HEK293 (cell line): ENCODE measurements at regions not wholly inside any gene's neighbourhood (a gene's known extent, or its start where the extent isn't known, plus 50 kb on each side); places are given as distances from the start of the nearest gene placed in this dataset.

Source experiments
- CTCF ChIA-PET: fragments of 350-600 bp; formaldehyde crosslinking; extraction: SDS; loops from one replicate; lab custom pipeline; 2021; ENCODE audit warnings: antibody characterized with exemption; lab: Yijun Ruan, JAX
- POLR2A ChIA-PET: fragments of 300-600 bp; formaldehyde crosslinking; extraction: SDS; loops from one replicate; lab custom pipeline; 2020; ENCODE audit warnings: antibody characterized with exemption, inconsistent platforms; lab: Yijun Ruan, JAX
- H3K27ac ChIP-seq: fragments of 200-500 bp; sonication (Bioruptor generic); 2 replicates; pipeline ENCODE4 v1.5.1; 2014; ENCODE audit warnings: low read depth, low read length, control low read depth, inconsistent platforms; ENCODE audit errors: extremely low read depth
- H3K36me3 ChIP-seq, 2 experiments: fragments of 200-500 bp in 1 of 2; sonication (Bioruptor generic) in 1 of 2; 1 replicate in 1 of 2; 2 replicates in 1 of 2; pipeline ENCODE4 v1.5.1; 2014 to 2017; ENCODE audit warnings: inconsistent platforms in 2 of 2, low read length in 2 of 2; ENCODE audit not compliant: control insufficient read depth in 2 of 2, insufficient read depth in 1 of 2
- H3K4me1 ChIP-seq: fragments of 200-500 bp; sonication (Bioruptor generic); 2 replicates; pipeline ENCODE4 v1.5.1; 2014; ENCODE audit warnings: mild to moderate bottlenecking, low read length, inconsistent platforms; ENCODE audit not compliant: control insufficient read depth, insufficient read depth
- H3K4me3 ChIP-seq: 2 replicates; pipeline ENCODE4 v1.5.1; 2011; ENCODE audit warnings: low read depth, mild to moderate bottlenecking, control low read depth, low read length, moderate library complexity
- H3K9me3 ChIP-seq: fragments of 200-500 bp; sonication (Bioruptor generic); 2 replicates; pipeline ENCODE4 v1.5.1; 2014; ENCODE audit warnings: low read depth, low read length, inconsistent platforms; ENCODE audit not compliant: control insufficient read depth, insufficient read depth
- ELK4 ChIP-seq: IDR thresholded peaks from 2 replicates; pipeline ENCODE4 v1.6.1; 2011; ENCODE audit warnings: mild to moderate bottlenecking, low read depth, low read length, borderline replicate concordance
- FEZF1 ChIP-seq: fragments of 450-650 bp; formaldehyde crosslinking; IDR thresholded peaks from 2 replicates; pipeline ENCODE4 v1.5.1; 2016; ENCODE audit warnings: missing biosample characterization, missing genetic modification characterization
- KLF8 ChIP-seq: fragments of 450-650 bp; formaldehyde crosslinking; IDR thresholded peaks from 2 replicates; pipeline ENCODE4 v1.5.1; 2016; ENCODE audit warnings: missing biosample characterization, missing genetic modification characterization
- RBAK ChIP-seq: fragments of 450-650 bp; formaldehyde crosslinking; IDR thresholded peaks from 2 replicates; pipeline ENCODE4 v1.5.1; 2016; ENCODE audit warnings: missing biosample characterization, missing genetic modification characterization
- ZFP69B ChIP-seq: fragments of 450-650 bp; formaldehyde crosslinking; IDR thresholded peaks from 2 replicates; pipeline ENCODE4 v1.5.1; 2016; ENCODE audit warnings: missing biosample characterization, missing genetic modification characterization
- ZNF155 ChIP-seq: fragments of 450-650 bp; formaldehyde crosslinking; IDR thresholded peaks from 2 replicates; pipeline ENCODE4 v1.5.1; 2016; ENCODE audit warnings: missing biosample characterization, missing genetic modification characterization
- ZNF157 ChIP-seq: fragments of 450-650 bp; formaldehyde crosslinking; IDR thresholded peaks from 2 replicates; pipeline ENCODE4 v1.5.1; 2016; ENCODE audit warnings: missing biosample characterization, missing genetic modification characterization
- ZNF16 ChIP-seq: fragments of 450-650 bp; formaldehyde crosslinking; IDR thresholded peaks from 2 replicates; pipeline ENCODE4 v1.5.1; 2016; ENCODE audit warnings: low read depth, missing biosample characterization, missing genetic modification characterization
- ZNF416 ChIP-seq: fragments of 450-650 bp; formaldehyde crosslinking; IDR thresholded peaks from 2 replicates; pipeline ENCODE4 v1.5.1; 2016; ENCODE audit warnings: missing biosample characterization, missing genetic modification characterization
- ZNF555 ChIP-seq: fragments of 450-650 bp; formaldehyde crosslinking; conservative IDR thresholded peaks from 2 replicates; pipeline ENCODE4 v1.5.1; 2017; ENCODE audit warnings: missing biosample characterization, mild to moderate bottlenecking, missing genetic modification characterization, inconsistent platforms
- ZNF623 ChIP-seq: fragments of 450-650 bp; formaldehyde crosslinking; IDR thresholded peaks from 2 replicates; pipeline ENCODE4 v1.5.1; 2016; ENCODE audit warnings: missing biosample characterization, missing genetic modification characterization
- ZNF624 ChIP-seq: fragments of 450-650 bp; formaldehyde crosslinking; IDR thresholded peaks from 2 replicates; pipeline ENCODE4 v1.5.1; 2017; ENCODE audit warnings: missing biosample characterization, missing genetic modification characterization
- ZNF645 ChIP-seq: fragments of 450-650 bp; formaldehyde crosslinking; IDR thresholded peaks from 2 replicates; pipeline ENCODE4; 2016; ENCODE audit warnings: missing biosample characterization, missing genetic modification characterization
- ZNF677 ChIP-seq: fragments of 450-650 bp; IDR thresholded peaks from 2 replicates; pipeline ENCODE4 v1.5.0; 2018; ENCODE audit warnings: missing biosample characterization, mild to moderate bottlenecking, missing genetic modification characterization, moderate library complexity
- ZNF707 ChIP-seq: fragments of 450-650 bp; formaldehyde crosslinking; IDR thresholded peaks from 2 replicates; pipeline ENCODE4 v1.5.1; 2016; ENCODE audit warnings: missing biosample characterization, missing genetic modification characterization
- TF ChIP-seq, protein P1 (sequence below): fragments of 450-650 bp; formaldehyde crosslinking; IDR thresholded peaks from 2 replicates; pipeline ENCODE4 v1.5.1; 2016; ENCODE audit warnings: missing biosample characterization, missing genetic modification characterization, borderline replicate concordance
- TF ChIP-seq, protein P2 (sequence below): fragments of 450-650 bp; formaldehyde crosslinking; IDR thresholded peaks from 2 replicates; pipeline ENCODE4 v1.5.1; 2016; ENCODE audit warnings: missing biosample characterization, missing genetic modification characterization
- TF ChIP-seq, protein P3 (sequence below): fragments of 450-650 bp; formaldehyde crosslinking; IDR thresholded peaks from 2 replicates; pipeline ENCODE4 v1.5.1; 2016; ENCODE audit warnings: missing biosample characterization, missing genetic modification characterization, borderline replicate concordance

- H3K9me3 ChIP-seq, result no peaks in the 10 kb centered on the region; the same call in 1 of the 2 replicates
- no peak overlapping the region for H3K27ac ChIP-seq
- H3K4me3 ChIP-seq, result no peak overlapping the region
- TF ChIP-seq ZNF16 (tag by site-specific recombination) (no peak), ZNF416 (no peak), ZFP69B (tag by site-specific recombination) (no peak), ZNF623 (tag by site-specific recombination) (no peak), ZNF157 (tag by site-specific recombination) (no peak), ELK4 (no peak), ZNF707 (tag by site-specific recombination) (no peak), KLF8 (tag by site-specific recombination) (no peak), ZNF645 (tag by site-specific recombination) (no peak), ZNF155 (tag by site-specific recombination) (no peak)
- H3K4me1 ChIP-seq, result no peaks in the 10 kb centered on the region
- ChIA-PET CTCF (no interaction called here), POLR2A (no interaction called here)
- no peaks in the 10 kb centered on the region for H3K36me3 ChIP-seq
These were observed 64.1 kb upstream of the MMS22L start for GRCh38 chr6:97347111-97347510.

DNA sequence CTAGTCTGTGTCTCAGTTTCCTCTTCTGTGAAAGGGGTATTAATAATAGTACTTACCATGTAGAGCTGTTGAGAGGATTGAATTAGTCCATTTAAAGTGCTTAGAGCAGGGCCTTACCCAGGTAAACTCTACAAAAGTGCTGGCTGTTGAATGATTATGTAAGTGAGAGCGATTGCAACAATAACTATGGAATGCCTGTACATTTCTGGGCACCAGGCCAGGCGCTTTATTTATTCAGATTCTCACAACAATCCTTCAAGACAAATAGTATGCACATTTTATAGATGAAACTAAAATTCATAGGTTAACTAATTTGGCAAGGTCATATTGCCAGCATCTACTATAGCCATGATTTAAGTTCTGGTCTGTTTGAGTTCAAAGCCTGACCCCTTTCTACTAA lies 78.3 kb upstream of the MMS22L start:
- H3K36me3 ChIP-seq, result no peaks in the 10 kb centered on the region
- H3K9me3 ChIP-seq, result no peaks in the 10 kb centered on the region
- no peak overlapping the region for H3K4me3 ChIP-seq
- POLR2A ChIA-PET, result no interaction called here
- H3K27ac ChIP-seq, result no peak overlapping the region
- CTCF ChIA-PET, result interaction anchor here (3.1 kb wide), 1 partner anchor 32 kb away, joined by 11 read pairs; no protein-coding TSS in a partner anchor
- TF ChIP-seq ZNF555 (tag by site-specific recombination) (no peak), ZNF157 (tag by site-specific recombination) (no peak), RBAK (no peak), ZNF624 (tag by site-specific recombination) (no peak), FEZF1 (tag by site-specific recombination) (no peak), ZNF677 (no peak)
- TF ChIP-seq, protein P1, sequence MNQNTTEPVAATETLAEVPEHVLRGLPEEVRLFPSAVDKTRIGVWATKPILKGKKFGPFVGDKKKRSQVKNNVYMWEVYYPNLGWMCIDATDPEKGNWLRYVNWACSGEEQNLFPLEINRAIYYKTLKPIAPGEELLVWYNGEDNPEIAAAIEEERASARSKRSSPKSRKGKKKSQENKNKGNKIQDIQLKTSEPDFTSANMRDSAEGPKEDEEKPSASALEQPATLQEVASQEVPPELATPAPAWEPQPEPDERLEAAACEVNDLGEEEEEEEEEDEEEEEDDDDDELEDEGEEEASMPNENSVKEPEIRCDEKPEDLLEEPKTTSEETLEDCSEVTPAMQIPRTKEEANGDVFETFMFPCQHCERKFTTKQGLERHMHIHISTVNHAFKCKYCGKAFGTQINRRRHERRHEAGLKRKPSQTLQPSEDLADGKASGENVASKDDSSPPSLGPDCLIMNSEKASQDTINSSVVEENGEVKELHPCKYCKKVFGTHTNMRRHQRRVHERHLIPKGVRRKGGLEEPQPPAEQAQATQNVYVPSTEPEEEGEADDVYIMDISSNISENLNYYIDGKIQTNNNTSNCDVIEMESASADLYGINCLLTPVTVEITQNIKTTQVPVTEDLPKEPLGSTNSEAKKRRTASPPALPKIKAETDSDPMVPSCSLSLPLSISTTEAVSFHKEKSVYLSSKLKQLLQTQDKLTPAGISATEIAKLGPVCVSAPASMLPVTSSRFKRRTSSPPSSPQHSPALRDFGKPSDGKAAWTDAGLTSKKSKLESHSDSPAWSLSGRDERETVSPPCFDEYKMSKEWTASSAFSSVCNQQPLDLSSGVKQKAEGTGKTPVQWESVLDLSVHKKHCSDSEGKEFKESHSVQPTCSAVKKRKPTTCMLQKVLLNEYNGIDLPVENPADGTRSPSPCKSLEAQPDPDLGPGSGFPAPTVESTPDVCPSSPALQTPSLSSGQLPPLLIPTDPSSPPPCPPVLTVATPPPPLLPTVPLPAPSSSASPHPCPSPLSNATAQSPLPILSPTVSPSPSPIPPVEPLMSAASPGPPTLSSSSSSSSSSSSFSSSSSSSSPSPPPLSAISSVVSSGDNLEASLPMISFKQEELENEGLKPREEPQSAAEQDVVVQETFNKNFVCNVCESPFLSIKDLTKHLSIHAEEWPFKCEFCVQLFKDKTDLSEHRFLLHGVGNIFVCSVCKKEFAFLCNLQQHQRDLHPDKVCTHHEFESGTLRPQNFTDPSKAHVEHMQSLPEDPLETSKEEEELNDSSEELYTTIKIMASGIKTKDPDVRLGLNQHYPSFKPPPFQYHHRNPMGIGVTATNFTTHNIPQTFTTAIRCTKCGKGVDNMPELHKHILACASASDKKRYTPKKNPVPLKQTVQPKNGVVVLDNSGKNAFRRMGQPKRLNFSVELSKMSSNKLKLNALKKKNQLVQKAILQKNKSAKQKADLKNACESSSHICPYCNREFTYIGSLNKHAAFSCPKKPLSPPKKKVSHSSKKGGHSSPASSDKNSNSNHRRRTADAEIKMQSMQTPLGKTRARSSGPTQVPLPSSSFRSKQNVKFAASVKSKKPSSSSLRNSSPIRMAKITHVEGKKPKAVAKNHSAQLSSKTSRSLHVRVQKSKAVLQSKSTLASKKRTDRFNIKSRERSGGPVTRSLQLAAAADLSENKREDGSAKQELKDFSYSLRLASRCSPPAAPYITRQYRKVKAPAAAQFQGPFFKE (tag by site-specific recombination), result no peak
- TF ChIP-seq, protein P2, sequence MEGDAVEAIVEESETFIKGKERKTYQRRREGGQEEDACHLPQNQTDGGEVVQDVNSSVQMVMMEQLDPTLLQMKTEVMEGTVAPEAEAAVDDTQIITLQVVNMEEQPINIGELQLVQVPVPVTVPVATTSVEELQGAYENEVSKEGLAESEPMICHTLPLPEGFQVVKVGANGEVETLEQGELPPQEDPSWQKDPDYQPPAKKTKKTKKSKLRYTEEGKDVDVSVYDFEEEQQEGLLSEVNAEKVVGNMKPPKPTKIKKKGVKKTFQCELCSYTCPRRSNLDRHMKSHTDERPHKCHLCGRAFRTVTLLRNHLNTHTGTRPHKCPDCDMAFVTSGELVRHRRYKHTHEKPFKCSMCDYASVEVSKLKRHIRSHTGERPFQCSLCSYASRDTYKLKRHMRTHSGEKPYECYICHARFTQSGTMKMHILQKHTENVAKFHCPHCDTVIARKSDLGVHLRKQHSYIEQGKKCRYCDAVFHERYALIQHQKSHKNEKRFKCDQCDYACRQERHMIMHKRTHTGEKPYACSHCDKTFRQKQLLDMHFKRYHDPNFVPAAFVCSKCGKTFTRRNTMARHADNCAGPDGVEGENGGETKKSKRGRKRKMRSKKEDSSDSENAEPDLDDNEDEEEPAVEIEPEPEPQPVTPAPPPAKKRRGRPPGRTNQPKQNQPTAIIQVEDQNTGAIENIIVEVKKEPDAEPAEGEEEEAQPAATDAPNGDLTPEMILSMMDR, result no peak
- TF ChIP-seq, protein P3, sequence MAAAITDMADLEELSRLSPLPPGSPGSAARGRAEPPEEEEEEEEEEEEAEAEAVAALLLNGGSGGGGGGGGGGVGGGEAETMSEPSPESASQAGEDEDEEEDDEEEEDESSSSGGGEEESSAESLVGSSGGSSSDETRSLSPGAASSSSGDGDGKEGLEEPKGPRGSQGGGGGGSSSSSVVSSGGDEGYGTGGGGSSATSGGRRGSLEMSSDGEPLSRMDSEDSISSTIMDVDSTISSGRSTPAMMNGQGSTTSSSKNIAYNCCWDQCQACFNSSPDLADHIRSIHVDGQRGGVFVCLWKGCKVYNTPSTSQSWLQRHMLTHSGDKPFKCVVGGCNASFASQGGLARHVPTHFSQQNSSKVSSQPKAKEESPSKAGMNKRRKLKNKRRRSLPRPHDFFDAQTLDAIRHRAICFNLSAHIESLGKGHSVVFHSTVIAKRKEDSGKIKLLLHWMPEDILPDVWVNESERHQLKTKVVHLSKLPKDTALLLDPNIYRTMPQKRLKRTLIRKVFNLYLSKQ (tag by site-specific recombination), result no peak
- H3K4me1 ChIP-seq, result no peaks in the 10 kb centered on the region
